ENCODE measurements at regions not wholly inside any gene's neighbourhood (a gene's known extent, or its start where the extent isn't known, plus 50 kb on each side); places are given as distances from the start of the nearest gene placed in this dataset.

- TF ChIP-seq EZH2 (IDR thresholded peaks at IDR 0.05; ENCODE audit: borderline replicate concordance, insufficient read depth, low read depth, low read length, poor library complexity, severe bottlenecking) (no peak), CTCF (IDR thresholded peaks at IDR 0.05) (no peak)
- 20% methylated on average over 2 of the region's 3 CpGs for WGBS (ENCODE audit: insufficient coverage)
- Histone ChIP-seq H4K20me1 (ENCODE audit: control insufficient read depth, insufficient read depth, low read length, poor library complexity, severe bottlenecking) (no peaks in the 10 kb centered on the region), H3K36me3 (replicated peaks in 1 of 2; ENCODE audit: control extremely low read depth in 1 of 2, control insufficient read depth in 1 of 2, extremely low read depth in 1 of 2, insufficient read depth in 2 of 2, low read length in 1 of 2) (no peaks in the 10 kb centered on the region), H3K4me3 (ENCODE audit: control extremely low read depth in 1 of 5, extremely low read depth in 1 of 5, insufficient read depth in 1 of 5, low read depth in 2 of 5, low read length in 4 of 5) (no peak overlapping the region), H3K9ac (ENCODE audit: low read length) (no peak overlapping the region), H3K27ac (ENCODE audit: low read length in 2 of 2) (no peak overlapping the region), H2AFZ (ENCODE audit: insufficient read depth, low read depth, low read length, poor library complexity, severe bottlenecking) (no peak overlapping the region), H3K27me3 (replicated peaks in 1 of 4; ENCODE audit: control extremely low read depth in 1 of 4, control insufficient read depth in 3 of 4, insufficient read depth in 4 of 4, low read length in 3 of 4) (no peaks in the 10 kb centered on the region), H3K4me2 (replicated peaks; ENCODE audit: low read depth, low read length, poor library complexity, severe bottlenecking) (no peak overlapping the region), H3K9me3 (ENCODE audit: control extremely low read depth in 1 of 3, control insufficient read depth in 2 of 3, insufficient read depth in 1 of 3, low read length in 2 of 3) (no peaks in the 10 kb centered on the region), H3K4me1 (ENCODE audit: control insufficient read depth in 2 of 2, insufficient read depth in 2 of 2, low read length in 2 of 2) (no peaks in the 10 kb centered on the region), H3K79me2 (ENCODE audit: control insufficient read depth, insufficient read depth, low read length) (no peaks in the 10 kb centered on the region)
- no peak overlapping the region for H3K4me3 Mint-ChIP-seq
- intact Hi-C loops (cut with micrococcal nuclease), result no loop called here
- H3K27me3 Mint-ChIP-seq, result no peaks in the 10 kb centered on the region
- DNase-seq (no peak), ATAC-seq (ENCODE audit: low read depth) (no peak)
- POLR2A ChIA-PET, result no interaction called here
- no peaks in the 10 kb centered on the region for H3K4me1 Mint-ChIP-seq
- CTCF ChIA-PET, result no interaction called here
- H3K27ac Mint-ChIP-seq, result no peak overlapping the region
- H3K9me3 Mint-ChIP-seq (ENCODE audit: insufficient read depth), result peaks cover 2% of the 10 kb centered on the region
These were observed 413.5 kb upstream of the SEMA3D start for GRCh38 chr7:85600395-85600794.

- no peak for DNase-seq
- Histone ChIP-seq H2AFZ (ENCODE audit: insufficient read depth, low read depth, low read length, poor library complexity, severe bottlenecking) (no peak overlapping the region), H3K27me3 (replicated peaks in 1 of 4; ENCODE audit: control extremely low read depth in 1 of 4, control insufficient read depth in 3 of 4, insufficient read depth in 4 of 4, low read length in 3 of 4) (no peaks in the 10 kb centered on the region), H3K4me1 (ENCODE audit: control insufficient read depth in 2 of 2, insufficient read depth in 2 of 2, low read length in 2 of 2) (no peaks in the 10 kb centered on the region), H3K27ac (ENCODE audit: low read length in 2 of 2) (no peak overlapping the region), H4K20me1 (ENCODE audit: control insufficient read depth, insufficient read depth, low read length, poor library complexity, severe bottlenecking) (no peaks in the 10 kb centered on the region), H3K4me2 (replicated peaks; ENCODE audit: low read depth, low read length, poor library complexity, severe bottlenecking) (no peak overlapping the region), H3K36me3 (replicated peaks in 1 of 2; ENCODE audit: control extremely low read depth in 1 of 2, control insufficient read depth in 1 of 2, extremely low read depth in 1 of 2, insufficient read depth in 2 of 2, low read length in 1 of 2) (no peaks in the 10 kb centered on the region), H3K4me3 (ENCODE audit: control extremely low read depth in 1 of 5, extremely low read depth in 1 of 5, insufficient read depth in 1 of 5, low read depth in 2 of 5, low read length in 4 of 5) (no peak overlapping the region), H3K9ac (ENCODE audit: low read length) (no peak overlapping the region), H3K9me3 (ENCODE audit: control extremely low read depth in 1 of 3, control insufficient read depth in 2 of 3, insufficient read depth in 1 of 3, low read length in 2 of 3) (no peaks in the 10 kb centered on the region), H3K79me2 (ENCODE audit: control insufficient read depth, insufficient read depth, low read length) (no peaks in the 10 kb centered on the region)
- POLR2A ChIA-PET, result no interaction called here
- intact Hi-C loops (cut with micrococcal nuclease), result no loop called here
- no peaks in the 10 kb centered on the region for H3K9me3 Mint-ChIP-seq (ENCODE audit: insufficient read depth)
- no peak for ATAC-seq (ENCODE audit: low read depth)
- H3K4me1 Mint-ChIP-seq, result no peaks in the 10 kb centered on the region
- CTCF ChIA-PET, result no interaction called here
- no peak overlapping the region for H3K4me3 Mint-ChIP-seq
- H3K27ac Mint-ChIP-seq, result no peak overlapping the region
- no peak for TF ChIP-seq EZH2 (IDR thresholded peaks at IDR 0.05; ENCODE audit: borderline replicate concordance, insufficient read depth, low read depth, low read length, poor library complexity, severe bottlenecking)
- TF ChIP-seq CTCF (IDR thresholded peaks at IDR 0.05), result no peak
- no peaks in the 10 kb centered on the region for H3K27me3 Mint-ChIP-seq
- 67% methylated on average over 1 of the region's 2 CpGs for WGBS (ENCODE audit: insufficient coverage)
These were observed 410.0 kb upstream of the SEMA3D start for GRCh38 chr7:85596827-85597226.
